ENCODE measurements at regions not wholly inside any gene's neighbourhood (a gene's known extent, or its start where the extent isn't known, plus 50 kb on each side); places are given as distances from the start of the nearest gene placed in this dataset.

DNA sequence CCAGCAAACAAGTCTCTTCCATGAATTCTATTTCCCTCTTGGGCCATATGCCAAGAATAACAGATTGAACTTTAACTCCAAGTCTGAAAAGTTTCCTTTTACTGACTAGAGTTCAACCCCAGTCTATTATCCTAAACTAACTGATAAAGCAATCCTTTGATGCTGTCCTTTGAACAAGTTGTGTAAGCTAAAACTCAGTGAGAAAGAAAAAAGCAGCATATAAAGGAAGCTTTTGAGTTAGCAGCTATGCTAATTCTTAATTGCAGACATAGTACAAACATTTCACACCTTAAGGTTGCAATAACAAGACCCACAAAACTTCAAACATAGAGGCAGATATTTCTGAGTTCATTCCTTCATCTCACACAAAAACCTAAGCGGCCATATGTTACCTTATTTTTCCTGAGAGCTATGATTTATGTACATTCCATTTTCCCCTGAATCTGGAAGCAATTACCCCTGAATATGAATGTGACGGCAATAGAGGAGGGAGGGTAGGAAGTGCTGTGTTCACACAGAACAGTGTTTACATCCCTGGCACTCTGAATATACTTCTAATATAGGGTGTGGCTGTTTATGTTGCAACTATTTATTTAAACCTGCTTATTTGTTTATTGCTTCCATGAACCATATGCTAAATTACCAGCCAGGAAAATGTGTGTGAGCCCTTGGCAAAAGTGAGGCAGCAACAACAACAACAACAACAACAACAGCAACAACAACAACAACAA is 180.6 kb downstream of the IRS1 start:
- no peak for DNase-seq

- DNase-seq: no peak
These were observed 181.1 kb downstream of the IRS1 start for GRCh38 chr2:226618544-226618874.

- no peak for DNase-seq
These were observed 183.7 kb downstream of the IRS1 start for GRCh38 chr2:226615891-226616290.

DNA sequence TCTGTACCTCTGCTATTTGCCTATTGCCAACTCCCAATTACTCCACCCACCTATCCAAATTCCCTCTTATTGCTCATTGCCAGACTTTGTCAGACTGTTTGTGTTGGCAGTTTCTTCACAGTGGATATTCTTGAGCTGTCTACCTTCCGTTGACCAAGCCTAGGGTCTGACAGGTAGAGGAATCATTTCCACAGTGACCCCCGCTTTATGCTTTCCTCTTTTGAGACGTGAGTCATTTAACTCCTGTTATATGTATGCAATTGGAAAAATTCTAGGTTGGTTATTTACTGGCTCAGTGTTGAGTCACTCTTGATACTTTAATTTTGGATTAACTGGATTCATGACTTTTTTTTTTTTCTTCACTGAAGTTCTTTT is 187.7 kb downstream of the IRS1 start:
- DNase-seq: no peak

- DNase-seq: no peak
These were observed 188.2 kb downstream of the IRS1 start for GRCh38 chr2:226611196-226611943.

- no peak for DNase-seq
These were observed 190.3 kb downstream of the IRS1 start for GRCh38 chr2:226609366-226609765.

GRCh38 chr2:226608451-226608850 is 191.2 kb downstream of the IRS1 start:
- DNase-seq: no peak

GRCh38 chr2:226607379-226607778 is 192.2 kb downstream of the IRS1 start:
- no peak for DNase-seq

DNA sequence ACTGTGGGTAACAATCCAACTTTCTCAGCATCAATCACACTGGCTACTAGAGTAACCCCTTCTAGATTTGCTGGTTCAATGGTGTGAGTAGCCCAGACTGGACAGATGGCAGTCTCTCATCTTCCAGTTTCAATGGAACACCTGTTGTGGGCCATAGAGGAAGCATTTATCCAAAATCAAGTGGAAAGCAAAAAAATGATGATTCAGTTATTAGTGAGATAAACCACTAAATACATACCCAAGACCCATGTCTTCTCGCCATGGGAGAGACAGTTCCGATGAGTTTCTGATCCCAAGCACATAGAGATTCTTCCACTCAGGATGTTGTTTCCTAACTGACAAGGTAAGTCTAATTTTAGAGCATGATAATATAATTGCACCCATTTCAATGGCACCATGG is 194.0 kb downstream of the IRS1 start:
- DNase-seq: no peak

GRCh38 chr2:226603606-226604005 is 196.0 kb downstream of the IRS1 start:
- no peak for DNase-seq

GRCh38 chr2:226601881-226602662 is 197.5 kb downstream of the IRS1 start:
- DNase-seq: no peak

GRCh38 chr2:226600802-226601201 is 198.8 kb downstream of the IRS1 start:
- no peak for DNase-seq

DNA sequence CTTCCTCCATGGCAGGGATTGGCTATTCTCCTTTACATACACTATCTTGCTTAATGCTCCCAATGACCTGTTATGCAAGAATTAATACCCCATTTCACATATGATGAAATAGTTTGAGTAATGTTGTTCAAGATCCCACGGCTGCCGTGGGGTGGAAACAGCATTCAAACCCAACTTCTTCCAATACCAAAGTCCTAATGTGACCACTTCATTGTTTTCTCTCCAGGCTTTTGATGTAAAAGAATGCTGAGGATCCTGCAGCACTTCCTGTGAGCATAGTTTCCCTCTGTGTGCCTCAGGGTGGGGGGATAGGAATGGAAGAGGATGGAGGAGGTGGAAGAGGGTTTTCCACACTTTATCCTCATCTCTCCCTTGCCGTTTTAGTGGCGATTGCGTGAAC is 199.4 kb downstream of the IRS1 start:
- no peak for DNase-seq

- no peak for DNase-seq
These were observed 210.6 kb downstream of the IRS1 start for GRCh38 chr2:226589043-226589442.

DNA sequence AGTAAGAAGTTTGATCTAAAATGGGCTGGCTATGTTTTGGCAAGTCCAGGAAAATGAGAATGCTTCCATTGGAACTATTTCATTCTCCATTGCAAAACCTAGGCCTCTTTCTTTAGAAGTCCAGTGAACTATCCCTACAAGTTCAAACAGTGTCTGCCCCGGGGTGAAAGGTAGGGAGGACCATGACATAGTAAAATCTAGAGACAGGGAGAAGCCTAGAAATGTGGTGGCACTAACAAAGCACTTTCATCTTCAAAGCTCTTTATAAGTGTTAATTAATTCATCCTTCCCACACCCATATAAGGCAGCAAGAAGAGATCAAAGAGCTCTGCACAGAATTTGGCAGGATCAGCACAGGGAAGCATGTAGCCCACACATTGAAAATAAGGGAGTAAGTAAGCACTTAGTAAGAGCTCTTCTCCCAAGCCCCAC is 214.5 kb downstream of the IRS1 start:
- no peak for DNase-seq

GRCh38 chr2:226584518-226585055 is 215.0 kb downstream of the IRS1 start:
- no peak for DNase-seq

DNA sequence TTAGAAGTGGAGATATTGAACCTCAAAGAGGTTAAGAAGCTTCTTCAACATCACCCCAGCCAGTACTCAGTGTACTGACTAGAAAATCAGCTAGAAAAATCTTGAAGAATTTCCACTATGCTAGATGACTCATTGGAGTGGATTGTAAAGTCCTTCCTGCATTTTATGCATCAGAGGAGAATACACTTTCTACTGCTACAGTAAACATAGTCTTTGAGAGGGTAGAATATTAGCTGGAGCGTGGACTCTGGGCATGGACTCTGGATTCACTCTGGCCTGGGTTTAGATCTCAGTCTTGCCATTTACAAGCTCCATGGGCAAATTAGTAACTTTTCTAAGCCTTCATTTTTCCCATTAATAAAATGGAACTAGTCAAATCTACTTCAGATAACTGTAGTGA is 215.9 kb downstream of the IRS1 start:
- DNase-seq: no peak

DNA sequence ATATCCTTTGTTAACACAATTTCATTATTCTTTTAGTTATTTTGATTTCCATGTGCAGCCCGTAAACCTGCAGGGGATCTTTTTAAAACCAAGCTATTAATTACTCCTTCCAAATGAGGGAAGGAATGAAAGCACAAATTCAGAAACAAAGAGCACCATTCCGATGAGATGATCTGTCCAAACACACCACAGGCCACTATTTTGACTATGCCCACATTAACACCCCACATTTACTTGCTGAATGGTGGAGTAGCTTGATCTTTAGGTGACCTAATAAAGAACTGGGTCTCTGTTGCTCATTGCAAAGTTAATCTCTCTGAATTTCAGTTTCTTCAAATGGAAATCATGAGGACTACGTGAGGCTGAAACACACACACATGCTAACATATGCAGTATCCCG is 218.0 kb downstream of the IRS1 start:
- DNase-seq: no peak

DNA sequence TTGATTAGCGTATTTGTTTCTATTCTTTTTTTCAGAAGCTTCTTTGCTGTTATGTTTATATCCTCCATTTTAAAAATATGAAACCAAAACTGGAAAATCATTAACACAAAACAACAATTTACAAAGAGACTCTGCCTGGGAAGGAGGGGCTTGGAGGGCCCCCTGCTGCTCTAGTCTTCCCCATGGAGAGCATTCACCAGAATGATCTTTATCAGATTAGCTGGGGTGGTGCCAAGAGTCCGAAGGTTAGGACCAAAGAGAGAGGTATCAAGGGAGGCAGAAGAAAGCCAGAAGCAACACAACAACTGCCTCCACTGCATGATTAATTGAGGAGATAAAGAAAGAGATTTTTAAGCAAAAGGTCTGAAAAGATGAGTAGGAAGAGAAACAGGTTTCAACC is 218.6 kb downstream of the IRS1 start:
- DNase-seq: no peak

- no peak for DNase-seq
These were observed 219.2 kb downstream of the IRS1 start for GRCh38 chr2:226580403-226580802.

DNA sequence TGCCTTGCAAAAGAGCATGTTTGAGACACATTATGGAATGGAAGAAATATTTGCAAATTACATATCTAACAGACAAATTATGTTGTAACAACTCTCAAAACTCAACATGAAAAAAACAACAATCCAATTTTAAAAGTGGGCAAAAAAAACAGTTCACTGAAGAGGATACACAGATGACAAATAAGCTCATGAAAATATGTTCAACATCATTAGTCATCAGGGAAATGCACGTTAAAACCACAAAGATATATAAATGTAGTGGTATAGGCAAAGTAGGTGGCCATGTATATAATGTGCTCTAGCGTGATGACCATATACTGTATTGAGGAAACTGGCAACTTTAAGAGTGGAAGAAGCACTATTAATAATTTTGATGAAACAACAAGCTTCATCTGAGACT is 220.1 kb downstream of the IRS1 start:
- no peak for DNase-seq

DNA sequence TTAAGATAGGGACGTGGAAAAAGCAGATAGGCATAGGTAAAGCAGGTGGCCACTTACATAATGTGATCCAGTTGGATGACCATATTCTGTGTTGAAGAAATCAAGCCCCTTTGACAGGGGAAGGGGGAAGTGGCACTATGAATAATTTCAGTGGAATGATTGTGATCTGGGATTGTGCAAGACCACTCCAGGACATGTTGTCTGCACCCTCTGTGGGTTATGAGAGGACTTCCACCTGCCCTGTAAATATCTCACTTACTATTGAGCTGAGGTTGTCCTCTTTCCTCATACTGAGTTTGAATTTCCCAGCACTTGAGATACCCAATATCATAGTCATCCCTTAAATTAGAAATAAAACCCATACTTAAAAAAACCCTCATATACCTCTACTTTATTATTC is 220.7 kb downstream of the IRS1 start:
- DNase-seq: no peak

DNA sequence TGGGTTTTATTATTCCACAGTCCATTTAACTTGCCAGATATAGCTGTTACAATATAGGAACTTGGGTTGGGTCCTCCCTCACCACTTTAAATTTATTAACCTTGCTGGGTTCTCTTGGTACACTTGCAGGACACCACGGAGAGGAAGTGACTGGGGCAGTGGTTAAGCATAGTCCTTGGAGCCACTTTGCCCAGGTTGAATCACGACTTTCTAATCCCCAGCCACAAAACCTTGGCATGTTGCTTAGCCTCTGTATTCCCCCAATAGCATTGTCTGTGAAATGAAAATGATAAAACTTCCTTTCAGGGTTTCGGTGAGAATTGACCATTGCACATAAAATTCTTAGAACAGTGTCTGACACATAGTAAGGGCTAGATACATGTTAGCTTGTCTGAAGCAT is 221.2 kb downstream of the IRS1 start:
- no peak for DNase-seq

- DNase-seq: no peak
These were observed 223.7 kb downstream of the IRS1 start for GRCh38 chr2:226575928-226576327.
